Fibroblast of skin of left biceps (primary cell): ENCODE measurements at regions not wholly inside any gene's neighbourhood (a gene's known extent, or its start where the extent isn't known, plus 50 kb on each side); places are given as distances from the start of the nearest gene placed in this dataset.
A peak's percentile ranks its signal among the peaks of the same experiment; 100 is the strongest.
"Not testable (repeated sequence)": the region's sequence is repeated elsewhere in the genome, so short reads cannot be mapped to it uniquely, and the experiment has no call there.

Experiments used
- DNase-seq, 2 experiments: peaks; one replicate each; pipeline ENCODE4 v3.0.0-alpha.2; 2013; ENCODE audit warnings: low read depth in 2 of 2

- no peak for DNase-seq
Measured at GRCh38 chr17:71023249-71024030, 854.1 kb downstream of the KCNJ2 start.

- DNase-seq, result no peak
Measured at GRCh38 chr17:71024172-71024571, 854.8 kb downstream of the KCNJ2 start.

DNA sequence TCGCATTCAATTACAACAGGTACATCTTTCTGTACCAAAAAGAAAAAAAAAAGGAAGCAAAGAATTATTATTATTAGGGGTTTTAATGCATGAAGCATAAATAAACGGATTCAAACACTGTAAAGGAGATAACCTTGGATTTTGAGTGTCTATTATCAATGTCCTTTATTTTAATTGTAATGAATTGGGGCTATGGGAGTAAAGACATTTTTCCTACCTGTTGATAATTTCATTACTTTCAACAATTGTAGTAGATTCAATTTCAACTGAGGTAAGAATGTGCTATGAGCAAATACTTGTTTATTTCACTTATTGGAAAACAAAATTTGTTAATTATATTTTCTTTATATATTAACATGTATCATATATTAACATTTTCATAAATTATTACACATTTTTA, 855.6 kb downstream of the KCNJ2 start:
- DNase-seq, result no peak

DNA sequence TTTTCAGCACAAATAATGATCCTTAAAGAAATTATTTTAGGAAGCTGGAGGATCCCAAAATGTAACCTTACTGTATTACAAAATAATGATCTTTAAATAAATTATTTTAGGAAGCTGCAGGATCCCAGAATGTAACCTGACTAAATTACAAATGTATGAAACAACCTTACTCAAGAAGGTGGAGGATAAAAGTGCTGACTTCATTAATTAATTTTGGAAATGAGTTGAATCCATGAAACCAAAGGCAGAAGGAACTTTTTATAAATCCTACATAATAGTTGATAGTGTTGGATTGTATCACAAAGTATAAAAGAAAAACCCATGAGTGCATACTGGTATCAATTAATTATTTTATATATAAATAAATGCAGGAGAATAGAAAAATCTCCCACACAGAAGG, 859.9 kb downstream of the KCNJ2 start:
- no peak for DNase-seq

DNA sequence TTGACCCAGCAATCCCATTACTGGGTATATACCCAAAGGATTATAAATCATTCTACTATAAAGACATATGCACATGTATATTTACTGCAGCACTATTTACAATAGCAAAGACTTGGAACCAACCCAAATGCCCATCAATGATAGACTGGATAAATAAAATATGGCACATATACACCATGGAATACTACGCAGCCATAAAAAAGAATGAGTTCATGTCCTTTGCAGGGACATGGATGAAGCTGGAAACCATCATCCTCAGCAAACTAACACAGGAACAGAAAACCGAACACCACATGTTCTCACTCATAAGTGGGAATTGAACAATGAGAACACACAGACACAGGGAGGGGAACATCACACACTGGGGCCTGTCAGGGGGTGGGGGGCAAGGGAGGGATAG, 862.0 kb downstream of the KCNJ2 start:
- not testable (repeated sequence) for DNase-seq

DNA sequence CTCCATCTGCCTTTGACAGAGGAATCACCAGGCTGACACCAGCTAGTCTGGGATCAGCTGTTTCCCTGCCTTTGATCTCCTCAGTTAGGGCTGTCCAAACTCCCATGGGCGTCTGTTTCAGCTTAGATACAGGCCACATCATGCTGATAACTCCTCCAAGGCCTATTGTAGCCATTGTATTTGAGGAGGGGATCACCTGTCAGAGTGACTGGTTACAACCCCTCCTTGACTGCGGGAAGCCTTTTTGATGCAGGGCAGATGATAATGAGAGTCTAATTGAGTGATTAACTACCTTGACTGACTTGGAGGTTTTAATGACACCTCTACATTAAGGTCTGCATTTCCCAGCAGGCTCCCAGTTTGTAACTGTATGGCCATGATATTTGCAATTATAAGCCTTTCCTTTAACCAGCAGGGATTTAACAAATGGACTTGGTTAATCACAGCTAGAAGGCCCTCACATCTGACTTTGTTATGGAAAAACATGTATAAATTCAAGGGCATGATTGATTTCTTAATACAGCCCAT, 863.5 kb downstream of the KCNJ2 start:
- DNase-seq, result no peak

DNA sequence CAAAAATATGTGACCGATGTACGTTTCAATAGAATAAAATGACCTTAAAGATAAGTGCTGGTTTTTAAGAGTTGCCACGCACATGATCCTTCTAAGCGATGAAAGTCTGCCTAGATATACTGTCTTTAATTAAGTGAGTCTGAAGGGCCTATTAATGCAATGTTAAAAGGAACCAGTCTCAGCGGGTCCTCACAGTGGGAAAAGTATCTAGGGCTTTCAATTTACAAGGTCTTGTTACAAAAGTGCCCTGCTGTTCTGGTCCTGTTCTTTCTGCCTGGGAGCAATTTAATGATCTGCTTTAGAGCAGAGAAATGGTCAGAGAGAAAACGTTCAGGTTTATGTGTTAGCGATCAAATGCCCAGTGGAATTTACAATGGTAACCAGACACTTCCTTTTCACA, 864.0 kb downstream of the KCNJ2 start:
- no peak for DNase-seq

DNA sequence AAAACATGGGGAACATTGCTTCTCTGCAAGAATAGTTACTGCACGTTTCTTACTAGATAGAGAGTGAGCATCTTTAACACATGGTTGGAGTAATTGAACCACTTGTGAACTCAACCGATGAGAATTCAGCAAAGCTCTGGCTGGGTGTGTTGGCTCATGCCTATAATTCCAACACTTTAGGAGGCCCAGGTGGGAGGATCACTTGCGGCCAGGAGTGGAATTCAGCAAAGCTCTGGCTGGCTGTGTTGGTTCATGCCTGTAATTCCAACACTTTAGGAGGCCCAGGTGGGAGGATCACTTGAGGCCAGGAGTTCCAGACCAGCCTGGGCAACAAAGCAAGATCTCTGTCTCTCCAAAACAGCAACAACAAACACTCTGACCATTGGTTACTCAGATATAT, 865.9 kb downstream of the KCNJ2 start:
- DNase-seq, result no peak

DNA sequence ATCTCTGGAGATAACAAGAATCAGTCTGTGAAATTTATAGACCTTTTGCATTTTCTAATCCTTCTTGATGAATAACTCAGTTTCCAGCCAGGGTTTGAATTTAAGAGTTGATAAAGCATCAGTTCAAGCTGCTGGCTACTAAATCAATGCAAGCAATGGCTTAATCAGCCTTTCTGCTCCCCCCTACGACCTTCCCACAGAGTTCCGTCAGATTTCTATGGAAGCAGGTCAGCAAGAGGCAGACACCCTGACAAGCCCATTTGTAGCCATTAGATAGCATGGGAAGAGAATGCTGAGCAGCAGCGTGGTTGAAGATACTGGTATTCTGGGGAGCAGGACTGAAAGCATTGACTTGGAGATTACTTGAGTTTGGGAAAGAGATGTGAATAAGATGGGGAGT, 868.1 kb downstream of the KCNJ2 start:
- DNase-seq, result no peak

GRCh38 chr17:71039391-71039790, 870.1 kb downstream of the KCNJ2 start:
- DNase-seq, result no peak

- no peak for DNase-seq
Measured at GRCh38 chr17:71052971-71053370, 883.6 kb downstream of the KCNJ2 start.

DNA sequence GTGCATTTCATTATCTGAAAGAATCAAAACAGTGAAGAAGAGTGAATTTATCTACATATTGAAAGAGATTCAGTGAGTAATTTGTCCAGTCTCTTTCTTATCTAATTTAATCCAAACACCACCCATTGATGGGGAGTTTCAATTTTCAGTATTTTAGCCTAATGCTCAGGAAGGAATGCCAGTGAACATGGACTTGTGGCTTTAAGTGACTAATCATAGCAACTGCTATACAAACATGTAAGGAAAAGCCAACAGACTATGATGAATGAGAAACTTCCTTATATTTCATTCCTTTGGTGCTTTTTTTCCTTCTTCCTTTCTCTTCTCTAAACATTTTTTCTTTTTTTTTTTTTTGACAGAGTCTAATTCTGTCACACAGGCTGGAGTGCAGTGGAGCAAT, 885.8 kb downstream of the KCNJ2 start:
- no peak for DNase-seq

- DNase-seq, result no peak
Measured at GRCh38 chr17:71057448-71057847, 888.1 kb downstream of the KCNJ2 start.

- DNase-seq, result no peak
Measured at GRCh38 chr17:71057938-71058337, 888.6 kb downstream of the KCNJ2 start.

GRCh38 chr17:71063127-71063526, 893.8 kb downstream of the KCNJ2 start:
- no peak for DNase-seq

- DNase-seq, result no peak
Measured at GRCh38 chr17:71063559-71063958, 894.2 kb downstream of the KCNJ2 start.

- no peak for DNase-seq
Measured at GRCh38 chr17:71067669-71068407, 898.5 kb downstream of the KCNJ2 start.

DNA sequence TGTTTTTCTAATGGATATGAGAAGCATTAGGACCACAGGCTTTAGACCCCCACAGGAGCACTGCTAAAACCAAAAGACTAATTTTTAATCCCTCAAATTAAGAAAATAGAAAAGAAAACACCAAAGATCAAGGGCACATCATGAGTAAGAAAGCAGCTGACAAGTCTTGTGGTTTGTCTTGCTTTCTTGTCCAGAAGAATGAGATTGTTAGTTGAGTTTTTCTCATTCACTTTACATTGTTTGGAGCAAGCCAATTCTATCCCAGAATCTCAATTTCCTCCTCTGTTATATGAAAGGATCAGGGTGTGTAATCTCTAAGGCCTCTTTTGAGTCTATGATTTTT, 899.0 kb downstream of the KCNJ2 start:
- no peak for DNase-seq

GRCh38 chr17:71071041-71071440, 901.7 kb downstream of the KCNJ2 start:
- no peak for DNase-seq

- DNase-seq, result peak; percentile 70 to 76
Measured at GRCh38 chr17:71071837-71072236, 902.5 kb downstream of the KCNJ2 start.

GRCh38 chr17:71080937-71081336, 911.6 kb downstream of the KCNJ2 start:
- DNase-seq, result no peak

GRCh38 chr17:71081666-71082065, 912.3 kb downstream of the KCNJ2 start:
- DNase-seq, result no peak

DNA sequence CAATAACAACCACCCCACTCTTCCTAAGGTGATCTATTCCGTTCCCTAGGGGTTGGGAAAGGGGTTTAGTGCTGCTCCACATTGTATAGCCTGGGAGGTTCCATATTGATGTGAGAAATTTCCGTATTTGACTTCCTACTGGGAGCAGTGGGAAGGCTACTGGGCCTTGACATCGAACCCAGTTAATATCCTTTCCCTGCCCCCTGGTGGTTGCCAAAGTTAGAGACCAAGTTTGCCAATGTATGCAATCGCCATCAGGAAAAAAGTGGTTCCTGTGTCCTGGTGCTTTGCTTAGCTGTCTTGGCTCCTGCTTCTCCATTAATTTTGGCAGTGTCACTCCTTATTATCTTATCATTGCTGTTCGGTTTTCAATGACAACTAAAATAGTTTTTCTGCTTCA, 914.9 kb downstream of the KCNJ2 start:
- no peak for DNase-seq
